GM06990 (cell line): ENCODE measurements at regions not wholly inside any gene's neighbourhood (a gene's known extent, or its start where the extent isn't known, plus 50 kb on each side); places are given as distances from the start of the nearest gene placed in this dataset.

ENCODE experiments used
- DNase-seq: peaks from one replicate; pipeline ENCODE4 v3.0.0-alpha.2; 2011; ENCODE audit not compliant: insufficient read length; ENCODE audit errors: extremely low read depth
- H3K27me3 ChIP-seq: replicated peaks from 2 replicates; pipeline ENCODE4 v1.6.0; 2011; ENCODE audit warnings: low read length; ENCODE audit not compliant: control insufficient read depth, insufficient read depth
- H3K36me3 ChIP-seq: 2 replicates; pipeline ENCODE4 v1.5.1; 2011; ENCODE audit warnings: low read length; ENCODE audit not compliant: control insufficient read depth, insufficient read depth
- H3K4me3 ChIP-seq: replicated peaks from 2 replicates; pipeline ENCODE4 v1.5.1; 2011; ENCODE audit warnings: low read depth, mild to moderate bottlenecking, control low read depth, low read length
- CTCF ChIP-seq: IDR thresholded peaks from 2 replicates; pipeline ENCODE4 v1.5.1; 2011; ENCODE audit warnings: low read length, control low read depth, mild to moderate bottlenecking, inconsistent platforms; ENCODE audit not compliant: insufficient read depth, poor library complexity, severe bottlenecking

- TF ChIP-seq CTCF = no peak
- no peak for DNase-seq
- Histone ChIP-seq H3K36me3 (no peaks in the 10 kb centered on the region), H3K27me3 (no peaks in the 10 kb centered on the region), H3K4me3 (no peak overlapping the region)
These were observed 427.8 kb upstream of the SOX11 start for GRCh38 chr2:5264361-5264760.

- DNase-seq = no peak
These were observed 407.1 kb upstream of the SOX11 start for GRCh38 chr2:5285061-5285460.

GRCh38 chr2:5285872-5286769 lies 406.1 kb upstream of the SOX11 start:
- Histone ChIP-seq H3K27me3 (no peaks in the 10 kb centered on the region), H3K36me3 (no peaks in the 10 kb centered on the region), H3K4me3 (no peak overlapping the region)
- DNase-seq = no peak
- no peak for TF ChIP-seq CTCF

More at GRCh38 chr2:5285061-5285460, 407.1 kb upstream of the SOX11 start:
- H3K4me3 ChIP-seq = no peak overlapping the region
- H3K36me3 ChIP-seq = no peaks in the 10 kb centered on the region
- no peak for TF ChIP-seq CTCF
- no peaks in the 10 kb centered on the region for H3K27me3 ChIP-seq

- no peak for TF ChIP-seq CTCF
- Histone ChIP-seq H3K4me3 (no peak overlapping the region), H3K27me3 (no peaks in the 10 kb centered on the region), H3K36me3 (no peaks in the 10 kb centered on the region)
- no peak for DNase-seq
These were observed 404.4 kb upstream of the SOX11 start for GRCh38 chr2:5287558-5288334.

GRCh38 chr2:5290900-5291546 lies 401.2 kb upstream of the SOX11 start:
- Histone ChIP-seq H3K36me3 (no peaks in the 10 kb centered on the region), H3K4me3 (no peak overlapping the region), H3K27me3 (no peaks in the 10 kb centered on the region)
- no peak for DNase-seq
- TF ChIP-seq CTCF = no peak
